NCI-H2227 treated with DMSO at 0.1 percent for 48 hours (cell line): ENCODE measurements at regions not wholly inside any gene's neighbourhood (a gene's known extent, or its start where the extent isn't known, plus 50 kb on each side); places are given as distances from the start of the nearest gene placed in this dataset.
"Not testable (repeated sequence)": the region's sequence is repeated elsewhere in the genome, so short reads cannot be mapped to it uniquely, and the experiment has no call there.

ENCODE experiments used
- DNase-seq: peaks from one replicate; lab custom pipeline; 2025; lab: John Stamatoyannopoulos, UW

GRCh38 chr14:57150449-57150848 lies 118.3 kb downstream of the EXOC5 start:
- no peak for DNase-seq

DNA sequence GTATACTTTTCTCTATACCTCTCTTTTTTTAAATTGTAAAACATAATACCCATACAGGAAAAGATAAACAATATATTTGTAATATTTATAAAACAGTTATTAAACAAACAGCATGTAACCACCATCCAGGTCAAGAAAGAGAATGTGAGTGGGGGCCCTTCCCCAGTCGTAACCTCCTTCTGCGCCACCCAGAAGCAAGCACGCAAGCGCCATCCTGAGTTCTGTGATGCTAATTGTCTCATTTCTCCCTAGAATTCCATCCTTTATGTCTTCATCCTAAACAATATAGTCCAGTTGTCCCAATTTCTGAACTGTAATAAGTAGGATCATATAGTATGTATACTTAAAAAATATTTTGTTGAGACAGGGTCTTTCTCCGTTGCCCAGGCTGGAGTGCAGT lies 129.5 kb downstream of the EXOC5 start:
- DNase-seq = no peak

DNA sequence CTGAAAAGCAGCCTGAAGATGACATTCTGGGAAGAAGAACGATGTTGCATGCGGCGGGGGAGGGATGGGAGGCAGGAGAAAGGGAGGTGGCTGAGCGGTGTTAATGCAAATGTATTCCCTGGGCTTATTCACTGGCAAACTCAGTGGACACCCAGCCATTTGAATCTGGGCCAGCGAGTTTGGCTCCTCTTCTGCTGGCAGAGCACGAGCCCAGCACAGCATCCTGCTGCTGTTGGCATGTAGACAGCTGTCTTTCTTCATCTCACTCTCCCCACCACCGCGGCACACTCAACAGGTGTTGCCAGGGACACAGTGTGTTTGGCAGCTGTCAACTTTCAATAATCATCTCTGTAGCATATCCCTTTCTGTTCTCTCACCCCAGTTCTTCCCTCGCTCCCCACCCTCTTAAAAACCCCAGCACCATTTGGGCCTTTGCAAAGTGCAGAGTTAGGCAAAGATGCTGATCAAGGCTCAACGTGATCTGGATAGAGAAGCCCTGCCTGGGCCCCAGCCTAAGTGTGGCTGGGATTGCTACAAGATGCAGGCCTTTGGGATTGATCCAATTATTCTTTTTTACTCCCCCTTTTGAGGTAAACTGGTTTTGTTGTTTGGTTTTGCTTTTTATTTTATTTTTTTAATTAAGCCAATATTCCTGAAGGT lies 131.9 kb downstream of the EXOC5 start:
- no peak for DNase-seq

DNA sequence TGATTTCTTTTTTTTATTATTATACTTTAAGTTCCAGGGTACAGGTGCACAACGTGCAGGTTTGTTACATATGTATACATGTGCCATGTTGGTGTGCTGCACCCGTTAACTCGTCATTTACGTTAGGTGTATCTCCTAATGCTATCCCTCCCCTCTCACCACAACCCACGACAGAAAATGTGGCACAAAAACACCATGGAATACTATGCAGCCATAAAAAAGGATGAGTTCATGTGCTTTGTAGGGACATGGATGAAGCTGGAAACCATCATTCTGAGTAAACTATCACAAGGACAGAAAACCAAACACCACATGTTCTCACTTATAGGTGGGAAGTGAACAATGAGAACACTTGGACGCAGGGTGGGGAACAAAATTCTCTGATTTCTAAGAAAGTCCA lies 140.9 kb downstream of the EXOC5 start:
- DNase-seq = not testable (repeated sequence)

- no peak for DNase-seq
Observed at GRCh38 chr14:57122129-57122528, 146.6 kb downstream of the EXOC5 start.

DNA sequence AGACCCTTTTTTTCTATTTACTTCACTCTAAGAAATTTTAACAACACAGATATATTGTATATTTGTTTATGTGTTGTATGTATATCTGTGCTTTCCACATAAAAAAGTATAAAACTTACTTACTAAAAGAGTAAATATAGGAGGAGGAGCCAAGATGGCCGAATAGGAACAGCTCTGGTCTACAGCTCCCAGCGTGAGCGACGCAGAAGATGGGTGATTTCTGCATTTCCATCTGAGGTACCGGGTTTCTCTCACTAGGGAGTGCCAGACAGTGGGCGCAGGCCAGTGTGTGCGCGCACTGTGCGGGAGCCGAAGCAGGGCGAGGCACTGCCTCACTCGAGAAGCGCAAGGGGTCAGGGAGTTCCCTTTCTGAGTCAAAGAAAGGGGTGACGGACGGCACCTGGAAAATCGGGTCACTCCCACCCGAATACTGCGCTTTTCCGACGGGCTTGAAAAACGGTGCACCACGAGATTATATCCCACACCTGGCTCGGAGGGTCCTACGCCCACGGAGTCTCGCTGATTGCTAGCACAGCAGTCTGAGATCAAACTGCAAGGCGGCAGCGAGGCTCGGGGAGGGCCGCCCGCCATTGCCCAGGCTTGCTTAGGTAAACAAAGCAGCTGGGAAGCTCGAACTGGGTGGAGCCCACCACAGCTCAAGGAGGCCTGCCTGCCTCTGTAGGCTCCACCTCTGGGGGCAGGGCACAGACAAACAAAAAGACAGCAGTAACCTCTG lies 156.5 kb downstream of the EXOC5 start:
- not testable (repeated sequence) for DNase-seq

DNA sequence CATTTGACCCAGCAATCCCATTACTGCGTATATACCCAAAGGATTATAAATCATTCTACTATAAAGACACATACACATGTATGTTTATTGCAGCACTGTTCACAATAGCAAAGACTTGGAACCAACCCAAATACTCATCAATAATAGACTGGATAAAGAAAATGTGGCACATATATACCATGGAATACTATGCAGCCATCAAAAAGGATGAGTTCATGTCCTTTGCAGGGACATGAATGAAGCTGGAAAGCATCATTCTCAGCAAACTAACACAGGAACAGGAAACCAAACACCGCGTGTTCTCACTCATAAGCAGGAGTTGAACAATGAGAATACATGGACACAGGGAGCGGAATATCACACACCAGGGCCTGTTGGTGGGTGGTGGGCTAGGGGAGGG lies 158.3 kb downstream of the EXOC5 start:
- not testable (repeated sequence) for DNase-seq

GRCh38 chr14:57091030-57091608 lies 177.6 kb downstream of the EXOC5 start:
- DNase-seq = no peak

- peak; percentile 35 for DNase-seq
Observed at GRCh38 chr14:57089901-57090300, 178.8 kb downstream of the EXOC5 start.

- DNase-seq = no peak
Observed at GRCh38 chr14:57087841-57088240, 180.9 kb downstream of the EXOC5 start.

DNA sequence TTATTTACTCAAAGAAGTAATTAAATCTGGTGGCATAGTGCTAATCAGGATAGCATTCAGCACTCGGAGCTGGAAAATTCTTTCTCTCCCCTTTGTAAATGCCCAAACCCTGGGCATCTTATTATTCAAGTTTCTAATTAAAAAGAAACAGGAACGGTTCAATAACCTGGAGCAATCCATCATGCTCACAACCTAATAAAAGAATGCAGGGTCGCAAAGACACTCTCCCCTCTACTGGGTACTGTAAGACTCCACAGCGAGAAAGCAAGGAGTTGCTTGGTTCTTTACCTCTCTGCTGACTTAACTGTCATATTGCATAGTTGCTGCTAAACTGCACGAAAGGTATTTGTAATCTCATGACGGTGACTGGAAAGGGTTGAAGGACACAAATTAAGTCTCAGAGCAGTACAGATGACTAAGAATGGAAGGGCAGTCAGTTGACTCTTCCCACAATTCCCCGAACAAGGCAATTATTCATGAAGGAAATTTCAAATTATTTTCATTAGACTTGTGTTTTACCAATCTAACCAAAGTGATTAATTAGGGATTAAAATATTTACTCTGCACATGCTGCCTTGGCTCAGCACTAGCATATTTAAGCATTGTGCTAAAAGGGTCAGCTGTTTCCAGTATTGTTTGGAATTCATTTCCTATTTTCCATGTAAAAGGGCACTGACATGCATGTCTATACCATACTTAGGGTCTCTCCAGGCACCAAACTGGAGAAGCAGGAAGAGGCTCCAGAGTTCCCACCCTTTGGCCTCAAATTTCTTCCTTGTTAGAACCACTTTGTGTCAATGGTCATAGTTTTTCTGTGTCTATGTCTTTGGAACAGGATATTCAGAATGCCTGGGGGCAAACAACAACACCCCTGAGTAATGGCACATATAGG lies 182.2 kb downstream of the EXOC5 start:
- DNase-seq = no peak

GRCh38 chr14:57085801-57086200 lies 182.9 kb downstream of the EXOC5 start:
- no peak for DNase-seq

GRCh38 chr14:57085043-57085442 lies 183.7 kb downstream of the EXOC5 start:
- DNase-seq = no peak

- DNase-seq = no peak
Observed at GRCh38 chr14:57080691-57081090, 188.0 kb downstream of the EXOC5 start.

DNA sequence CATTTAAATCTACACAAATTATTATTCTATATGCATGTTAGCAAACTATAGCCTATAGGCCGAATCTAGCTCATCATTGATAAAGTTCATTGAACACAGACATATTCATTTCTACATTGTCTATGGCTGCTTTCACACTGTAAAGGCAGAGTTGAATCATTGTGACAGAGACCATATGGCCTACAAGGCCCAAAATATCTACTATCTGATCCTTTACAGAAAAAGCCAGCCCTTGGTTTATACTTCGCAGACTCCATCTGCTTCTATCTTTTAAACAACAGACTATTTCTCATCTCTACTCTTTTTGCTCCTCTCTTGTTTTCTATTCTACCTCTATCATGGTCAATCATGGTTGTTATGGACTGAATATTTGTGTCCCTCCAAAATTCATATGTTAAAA lies 190.7 kb downstream of the EXOC5 start:
- DNase-seq = no peak

DNA sequence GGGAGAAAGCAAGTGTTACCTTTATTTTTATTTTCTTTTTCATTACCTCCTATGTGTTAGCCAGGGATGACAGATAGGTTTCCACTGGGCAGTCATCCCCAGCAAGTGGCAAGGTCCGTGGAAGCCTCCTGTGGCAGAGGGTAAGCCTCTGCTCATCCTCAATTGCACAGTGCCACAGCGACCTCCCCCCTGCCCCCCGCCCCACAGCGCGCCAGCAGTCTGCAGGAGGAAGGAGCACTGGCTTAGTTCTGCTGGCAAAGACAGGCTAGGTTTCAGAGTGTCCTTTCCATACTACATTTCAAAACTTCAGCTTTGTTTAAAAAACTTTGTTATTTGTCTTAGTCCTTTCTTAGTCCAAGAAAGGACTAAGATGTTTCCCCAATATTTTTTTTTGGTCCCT lies 194.7 kb downstream of the EXOC5 start:
- DNase-seq = no peak

- DNase-seq = no peak
Observed at GRCh38 chr14:57071639-57072038, 197.1 kb downstream of the EXOC5 start.

- DNase-seq = no peak
Observed at GRCh38 chr14:57069702-57070101, 199.0 kb downstream of the EXOC5 start.

- no peak for DNase-seq
Observed at GRCh38 chr14:57068511-57068910, 200.2 kb downstream of the EXOC5 start.

DNA sequence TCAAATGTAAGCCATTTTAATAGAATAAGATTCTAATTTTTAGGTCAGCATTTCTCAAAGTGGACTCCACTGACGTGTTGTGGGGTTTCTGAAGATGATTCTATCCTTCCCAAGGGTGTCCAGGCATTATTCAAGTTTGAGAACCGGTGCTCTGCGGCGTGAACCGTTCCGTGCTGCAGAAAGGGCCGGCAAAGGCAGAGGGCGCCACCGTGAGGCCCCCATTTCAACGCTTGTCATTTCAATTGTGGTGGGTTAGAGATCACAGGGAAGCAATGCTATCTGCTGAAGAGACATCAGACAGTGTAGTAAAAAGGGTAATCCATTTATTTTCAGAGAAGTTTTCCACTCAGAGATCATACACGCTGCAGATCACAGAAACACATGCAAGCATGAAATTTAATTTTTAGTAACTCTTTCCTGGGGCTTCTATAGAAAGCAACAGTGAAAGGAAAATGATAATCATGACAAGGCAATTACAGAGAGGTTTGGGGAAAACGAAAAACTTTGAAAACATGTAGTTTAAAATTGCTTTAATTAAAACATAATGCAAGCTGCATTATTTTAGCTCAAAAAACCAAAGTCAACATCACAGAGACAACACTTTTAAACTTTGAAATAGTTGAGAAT lies 201.7 kb downstream of the EXOC5 start:
- DNase-seq = peak; percentile 27

DNA sequence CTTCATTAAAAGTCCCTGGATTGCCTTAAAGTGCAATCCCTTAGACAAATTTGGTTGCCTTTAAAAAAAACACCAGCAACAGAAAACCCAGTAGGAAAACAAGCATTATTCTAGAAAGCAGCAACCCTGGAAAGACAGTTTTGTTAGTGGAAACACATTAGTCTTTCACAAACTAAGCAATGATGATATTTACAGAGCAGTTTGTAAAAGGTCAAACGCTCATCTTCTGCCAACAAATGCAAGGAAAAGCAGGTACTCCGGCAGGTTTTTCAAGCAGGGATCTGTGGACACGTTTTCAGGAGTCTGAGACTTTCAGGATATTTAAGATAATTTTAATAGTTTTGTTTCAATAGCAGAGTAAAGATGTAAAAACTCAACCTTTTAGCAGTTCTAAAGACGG lies 202.2 kb downstream of the EXOC5 start:
- no peak for DNase-seq
